ENCODE measurements at regions not wholly inside any gene's neighbourhood (a gene's known extent, or its start where the extent isn't known, plus 50 kb on each side); places are given as distances from the start of the nearest gene placed in this dataset.

DNA sequence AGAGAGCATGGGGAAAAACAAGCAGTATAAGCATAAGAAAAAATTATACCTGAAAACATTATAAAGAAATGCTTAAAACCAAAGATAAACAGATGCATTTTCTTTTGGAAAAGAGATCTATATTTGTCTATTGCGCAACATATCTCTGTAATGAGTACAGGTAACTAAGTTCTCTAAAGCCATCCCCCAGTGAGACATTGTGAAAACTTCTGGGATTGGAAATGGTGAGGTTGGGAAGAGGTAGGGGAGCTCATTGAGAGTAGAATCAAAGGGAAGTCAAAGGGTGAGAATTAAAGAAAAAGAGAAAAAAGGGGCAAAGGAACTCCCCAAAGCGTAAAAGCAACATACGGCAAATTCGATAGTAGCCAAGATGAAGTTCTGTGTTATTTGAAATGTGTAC, 257.9 kb upstream of the RBFOX1 start:
- no peak for TF ChIP-seq EZH2phosphoT487 (IDR thresholded peaks at IDR 0.05; ENCODE audit: borderline replicate concordance, low read length)
- TF ChIP-seq, protein P1, sequence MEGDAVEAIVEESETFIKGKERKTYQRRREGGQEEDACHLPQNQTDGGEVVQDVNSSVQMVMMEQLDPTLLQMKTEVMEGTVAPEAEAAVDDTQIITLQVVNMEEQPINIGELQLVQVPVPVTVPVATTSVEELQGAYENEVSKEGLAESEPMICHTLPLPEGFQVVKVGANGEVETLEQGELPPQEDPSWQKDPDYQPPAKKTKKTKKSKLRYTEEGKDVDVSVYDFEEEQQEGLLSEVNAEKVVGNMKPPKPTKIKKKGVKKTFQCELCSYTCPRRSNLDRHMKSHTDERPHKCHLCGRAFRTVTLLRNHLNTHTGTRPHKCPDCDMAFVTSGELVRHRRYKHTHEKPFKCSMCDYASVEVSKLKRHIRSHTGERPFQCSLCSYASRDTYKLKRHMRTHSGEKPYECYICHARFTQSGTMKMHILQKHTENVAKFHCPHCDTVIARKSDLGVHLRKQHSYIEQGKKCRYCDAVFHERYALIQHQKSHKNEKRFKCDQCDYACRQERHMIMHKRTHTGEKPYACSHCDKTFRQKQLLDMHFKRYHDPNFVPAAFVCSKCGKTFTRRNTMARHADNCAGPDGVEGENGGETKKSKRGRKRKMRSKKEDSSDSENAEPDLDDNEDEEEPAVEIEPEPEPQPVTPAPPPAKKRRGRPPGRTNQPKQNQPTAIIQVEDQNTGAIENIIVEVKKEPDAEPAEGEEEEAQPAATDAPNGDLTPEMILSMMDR (IDR thresholded peaks at IDR 0.05; ENCODE audit: low read depth, low read length, poor library complexity, severe bottlenecking), result no peak
- Histone ChIP-seq H3K36me3 (ENCODE audit: control insufficient read depth, low read length) (no peaks in the 10 kb centered on the region), H3K4me1 (ENCODE audit: control insufficient read depth, low read length) (no peaks in the 10 kb centered on the region), H3K4me3 (ENCODE audit: low read length) (no peak overlapping the region), H3F3A (ENCODE audit: control insufficient read depth, insufficient read depth) (no peaks in the 10 kb centered on the region), H3K9me3 (ENCODE audit: control insufficient read depth, insufficient read depth, low read length) (no peaks in the 10 kb centered on the region; the same call in 1 of the 2 replicates), H3K9me2 (replicated peaks; ENCODE audit: control insufficient read depth, low read length) (no peaks in the 10 kb centered on the region; the same call in 1 of the 2 replicates), H3K4me2 (ENCODE audit: low read length) (no peak overlapping the region), H3K79me2 (ENCODE audit: control insufficient read depth, low read length) (no peaks in the 10 kb centered on the region), H4K20me1 (ENCODE audit: control insufficient read depth, insufficient read depth, low read depth, low read length) (no peaks in the 10 kb centered on the region), H3K27ac (ENCODE audit: low read depth, low read length) (no peak overlapping the region), H3K27me3 (ENCODE audit: control insufficient read depth, low read length) (no peaks in the 10 kb centered on the region)

DNA sequence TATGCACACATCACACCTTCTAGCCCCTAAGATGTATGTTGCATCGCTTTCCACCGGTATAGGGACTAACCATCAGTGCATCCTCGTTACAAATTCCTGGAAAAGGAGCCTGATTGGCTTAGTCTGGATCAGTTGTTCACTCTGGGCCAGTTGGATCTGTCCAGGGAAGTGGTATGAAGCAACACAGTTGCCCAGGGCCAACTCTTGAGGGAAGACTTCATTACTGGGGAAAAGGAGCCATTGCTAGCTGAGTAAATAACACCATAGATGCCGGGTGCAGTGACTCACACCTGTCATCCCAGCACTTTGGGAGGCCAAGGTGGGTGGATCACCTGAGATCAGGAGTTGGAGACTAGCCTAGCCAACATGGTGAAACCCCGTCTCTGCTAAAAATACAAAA, 275.2 kb upstream of the RBFOX1 start:
- no peak overlapping the region for H3K4me3 ChIP-seq (ENCODE audit: low read length)
- no peak overlapping the region for H3K27ac ChIP-seq (ENCODE audit: low read depth, low read length)
- no peaks in the 10 kb centered on the region for H3F3A ChIP-seq (ENCODE audit: control insufficient read depth, insufficient read depth)
- no peaks in the 10 kb centered on the region for H3K9me3 ChIP-seq (ENCODE audit: control insufficient read depth, insufficient read depth, low read length)
- H3K79me2 ChIP-seq (ENCODE audit: control insufficient read depth, low read length), result no peaks in the 10 kb centered on the region
- H3K4me2 ChIP-seq (ENCODE audit: low read length), result no peak overlapping the region
- no peaks in the 10 kb centered on the region for H4K20me1 ChIP-seq (ENCODE audit: control insufficient read depth, insufficient read depth, low read depth, low read length)
- no peaks in the 10 kb centered on the region for H3K9me2 ChIP-seq (replicated peaks; ENCODE audit: control insufficient read depth, low read length)
- TF ChIP-seq EZH2phosphoT487 (IDR thresholded peaks at IDR 0.05; ENCODE audit: borderline replicate concordance, low read length), result no peak
- TF ChIP-seq, protein P1 (IDR thresholded peaks at IDR 0.05; ENCODE audit: low read depth, low read length, poor library complexity, severe bottlenecking), result no peak
- H3K27me3 ChIP-seq (ENCODE audit: control insufficient read depth, low read length), result no peaks in the 10 kb centered on the region
- no peaks in the 10 kb centered on the region for H3K4me1 ChIP-seq (ENCODE audit: control insufficient read depth, low read length)
- no peaks in the 10 kb centered on the region for H3K36me3 ChIP-seq (ENCODE audit: control insufficient read depth, low read length)

DNA sequence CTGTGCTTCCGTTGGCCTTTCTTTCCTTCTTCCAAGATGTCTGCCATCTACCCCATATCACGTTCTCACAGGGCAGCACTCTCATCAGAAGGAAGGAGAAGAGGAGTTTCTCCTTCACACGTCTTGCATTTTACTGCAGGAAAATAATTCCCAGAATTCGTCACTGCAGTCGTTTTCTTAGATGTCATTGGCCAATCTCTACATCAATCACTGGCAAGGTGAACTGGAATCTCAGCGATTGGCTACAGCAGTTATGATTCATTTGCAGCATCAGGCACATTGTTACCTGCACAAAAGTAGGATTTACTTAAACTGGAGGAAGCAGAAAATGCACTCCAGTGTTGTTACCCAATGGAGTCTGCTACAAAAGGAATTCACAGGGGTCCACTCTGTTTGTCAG, 277.2 kb upstream of the RBFOX1 start:
- Histone ChIP-seq H3K4me1 (ENCODE audit: control insufficient read depth, low read length) (no peaks in the 10 kb centered on the region), H3K4me3 (ENCODE audit: low read length) (no peak overlapping the region), H4K20me1 (ENCODE audit: control insufficient read depth, insufficient read depth, low read depth, low read length) (no peaks in the 10 kb centered on the region), H3K36me3 (ENCODE audit: control insufficient read depth, low read length) (no peaks in the 10 kb centered on the region), H3K9me2 (replicated peaks; ENCODE audit: control insufficient read depth, low read length) (no peaks in the 10 kb centered on the region), H3K4me2 (ENCODE audit: low read length) (no peak overlapping the region), H3K79me2 (ENCODE audit: control insufficient read depth, low read length) (no peaks in the 10 kb centered on the region), H3K27ac (ENCODE audit: low read depth, low read length) (no peak overlapping the region), H3F3A (ENCODE audit: control insufficient read depth, insufficient read depth) (no peaks in the 10 kb centered on the region), H3K9me3 (ENCODE audit: control insufficient read depth, insufficient read depth, low read length) (no peaks in the 10 kb centered on the region), H3K27me3 (ENCODE audit: control insufficient read depth, low read length) (no peaks in the 10 kb centered on the region)
- TF ChIP-seq, protein P1 (IDR thresholded peaks at IDR 0.05; ENCODE audit: low read depth, low read length, poor library complexity, severe bottlenecking), result no peak
- TF ChIP-seq EZH2phosphoT487 (IDR thresholded peaks at IDR 0.05; ENCODE audit: borderline replicate concordance, low read length), result no peak
